Upper lobe of left lung (tissue), 6 donors: ENCODE measurements at regions not wholly inside any gene's neighbourhood (a gene's known extent, or its start where the extent isn't known, plus 50 kb on each side); places are given as distances from the start of the nearest gene placed in this dataset.
"Not testable (repeated sequence)": the region's sequence is repeated elsewhere in the genome, so short reads cannot be mapped to it uniquely, and the experiment has no call there.

Experiments used
- ATAC-seq, 2 donors: fragments of 200-7000 bp; cut with Tn5 transposase; one replicate each; pipeline ENCODE4 v1.9.1; 2022; ENCODE audit warnings: mild to moderate bottlenecking in 2 of 2, moderate library complexity in 2 of 2; ENCODE audit not compliant: low FRiP score in 2 of 2
- DNase-seq, 2 donors: peaks; one replicate each; pipeline ENCODE4 v3.0.0-alpha.2; 2019 to 2020
- H3K27ac ChIP-seq, 4 donors: fragments of 200-600 bp; sonication (generic); one replicate each; pipeline ENCODE4 v1.5.1; 2016 to 2019
- H3K27me3 ChIP-seq, 4 donors: fragments of 200-600 bp; sonication (generic); one replicate each; pipeline ENCODE4 v1.5.1; 2017 to 2019
- H3K36me3 ChIP-seq, 4 donors: fragments of 200-600 bp; sonication (generic); one replicate each; pipeline ENCODE4 v1.5.1; 2016 to 2019
- H3K4me1 ChIP-seq, 4 donors: fragments of 200-600 bp; sonication (generic); one replicate each; pipeline ENCODE4 v1.5.1; 2018 to 2019
- H3K4me3 ChIP-seq, 4 donors: fragments of 200-600 bp; sonication (generic); one replicate each; pipeline ENCODE4 v1.5.1; 2017 to 2019; ENCODE audit warnings: mild to moderate bottlenecking in 2 of 4, moderate library complexity in 1 of 4
- H3K9me3 ChIP-seq, 4 donors: fragments of 200-600 bp; sonication (generic); one replicate each; pipeline ENCODE4 v1.5.1; 2018 to 2019
- EP300 ChIP-seq, 4 donors: sonication (generic); formaldehyde crosslinking; IDR thresholded peaks; one replicate each; pipeline ENCODE4 v1.5.1; 2017; ENCODE audit warnings: antibody characterized with exemption in 4 of 4, control low read depth in 2 of 4
- POLR2A ChIP-seq, 4 donors: fragments of 450-650 bp; IDR thresholded peaks; one replicate each; pipeline ENCODE4 v1.5.1; 2016 to 2017; ENCODE audit warnings: antibody characterized with exemption in 4 of 4, mild to moderate bottlenecking in 2 of 4
- POLR2AphosphoS5 ChIP-seq, 2 donors: sonication (generic); formaldehyde crosslinking; IDR thresholded peaks; one replicate each; pipeline ENCODE4 v1.5.1; 2017; ENCODE audit warnings: antibody characterized with exemption in 2 of 2
- WGBS, 2 donors: methylation state at CpG; one replicate each; pipeline ENCODE4 v1.1.5; 2017 to 2018; 5-methylcytosine and 5-hydroxymethylcytosine counted together
- TF ChIP-seq, protein P1 (sequence below), 6 experiments: fragments of 450-650 bp in 4 of 6; fragments of 200-600 bp in 2 of 6; sonication (generic) in 2 of 6; IDR thresholded peaks; one replicate each; pipeline ENCODE4 v1.5.1; 2016 to 2019; ENCODE audit warnings: antibody characterized with exemption in 6 of 6
- donor health status: DM: no; HTN: no; CAD: no; lungs with moderate emphysema.
- donor health status: DM: no; HTN: yes; CAD: no; lungs with severe emphysema.

DNA sequence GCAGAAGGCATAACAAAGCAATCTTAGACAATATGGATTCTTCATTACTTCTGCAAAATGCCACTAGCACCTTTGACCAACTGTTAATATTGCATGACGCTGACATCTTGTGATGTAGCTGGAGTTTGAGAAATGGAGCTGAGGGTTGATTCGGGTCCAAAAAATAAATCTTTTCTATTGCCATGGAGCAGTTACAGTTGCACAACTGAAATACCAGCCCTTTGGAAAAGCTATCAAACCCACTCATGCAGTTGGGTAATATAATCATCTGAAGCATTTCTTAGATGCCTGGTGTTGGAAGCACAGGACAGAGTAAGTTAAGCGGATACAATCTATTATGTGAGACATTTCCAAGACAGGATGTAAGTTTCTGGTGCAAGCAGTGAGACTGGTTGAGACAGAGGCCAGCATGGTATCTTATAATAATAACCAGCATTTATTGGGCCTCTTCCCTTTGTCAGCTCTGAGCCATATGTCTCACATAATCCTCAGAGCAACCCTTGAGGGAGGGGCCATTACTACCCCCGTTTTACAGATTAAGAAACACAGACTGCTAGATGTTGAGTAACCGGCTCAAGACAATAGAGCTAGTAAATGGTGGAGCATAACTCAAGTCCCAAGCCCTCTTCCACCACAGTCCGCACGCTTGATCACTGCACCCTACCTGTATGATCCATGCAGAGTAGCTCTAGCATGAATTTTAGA, 74.9 kb upstream of the CAPRIN1 start:
- no peak for DNase-seq
- H3K27me3 ChIP-seq: no peaks in the 10 kb centered on the region
- H3K4me3 ChIP-seq: no peak overlapping the region
- no peak overlapping the region for H3K27ac ChIP-seq
- TF ChIP-seq EP300 (IDR thresholded peaks at IDR 0.05): no peak
- TF ChIP-seq, protein P1, sequence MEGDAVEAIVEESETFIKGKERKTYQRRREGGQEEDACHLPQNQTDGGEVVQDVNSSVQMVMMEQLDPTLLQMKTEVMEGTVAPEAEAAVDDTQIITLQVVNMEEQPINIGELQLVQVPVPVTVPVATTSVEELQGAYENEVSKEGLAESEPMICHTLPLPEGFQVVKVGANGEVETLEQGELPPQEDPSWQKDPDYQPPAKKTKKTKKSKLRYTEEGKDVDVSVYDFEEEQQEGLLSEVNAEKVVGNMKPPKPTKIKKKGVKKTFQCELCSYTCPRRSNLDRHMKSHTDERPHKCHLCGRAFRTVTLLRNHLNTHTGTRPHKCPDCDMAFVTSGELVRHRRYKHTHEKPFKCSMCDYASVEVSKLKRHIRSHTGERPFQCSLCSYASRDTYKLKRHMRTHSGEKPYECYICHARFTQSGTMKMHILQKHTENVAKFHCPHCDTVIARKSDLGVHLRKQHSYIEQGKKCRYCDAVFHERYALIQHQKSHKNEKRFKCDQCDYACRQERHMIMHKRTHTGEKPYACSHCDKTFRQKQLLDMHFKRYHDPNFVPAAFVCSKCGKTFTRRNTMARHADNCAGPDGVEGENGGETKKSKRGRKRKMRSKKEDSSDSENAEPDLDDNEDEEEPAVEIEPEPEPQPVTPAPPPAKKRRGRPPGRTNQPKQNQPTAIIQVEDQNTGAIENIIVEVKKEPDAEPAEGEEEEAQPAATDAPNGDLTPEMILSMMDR (IDR thresholded peaks at IDR 0.05): no peak
- no peak for TF ChIP-seq POLR2A (IDR thresholded peaks at IDR 0.05)
- no peak for TF ChIP-seq POLR2AphosphoS5 (IDR thresholded peaks at IDR 0.05)
- H3K36me3 ChIP-seq: no peaks in the 10 kb centered on the region
- no peaks in the 10 kb centered on the region for H3K4me1 ChIP-seq
- no peaks in the 10 kb centered on the region for H3K9me3 ChIP-seq
- peak; percentile 21 to 30 for ATAC-seq
- WGBS, 2 donors: 70 to 79% methylated on average over 7 of the region's 7 CpGs

DNA sequence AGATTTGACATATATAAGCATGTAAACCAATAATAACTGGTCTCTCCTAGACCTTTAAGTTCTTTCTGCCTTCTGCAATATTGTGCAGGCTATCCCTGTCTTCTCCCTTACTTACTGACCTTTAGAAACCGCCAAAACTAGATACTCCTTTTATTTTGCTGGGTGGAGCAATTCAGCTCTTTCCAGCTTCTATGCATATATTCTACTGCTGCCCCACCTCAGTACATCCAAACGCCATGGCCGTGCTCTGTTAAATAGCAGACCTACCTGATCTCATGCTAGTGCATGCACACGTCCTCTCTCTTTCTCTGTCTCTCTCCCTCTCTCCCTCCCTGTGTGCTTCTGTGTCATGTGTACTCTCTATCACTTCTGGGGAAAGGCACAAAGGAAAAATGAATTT, 76.7 kb upstream of the CAPRIN1 start:
- DNase-seq (no peak), ATAC-seq (no peak)
- H3K4me1 ChIP-seq: peaks cover 0 to 6% (median 0%) of the 10 kb centered on the region in 4 donors
- WGBS, 2 donors: 72 to 85% methylated on average over 4 of the region's 4 CpGs
- H3K9me3 ChIP-seq: no peaks in the 10 kb centered on the region
- no peaks in the 10 kb centered on the region for H3K27me3 ChIP-seq
- H3K36me3 ChIP-seq: no peaks in the 10 kb centered on the region
- TF ChIP-seq POLR2AphosphoS5 (IDR thresholded peaks at IDR 0.05) (no peak), EP300 (IDR thresholded peaks at IDR 0.05) (no peak), POLR2A (IDR thresholded peaks at IDR 0.05) (no peak)
- TF ChIP-seq, protein P1 (IDR thresholded peaks at IDR 0.05): no peak
- H3K4me3 ChIP-seq: no peak overlapping the region
- no peak overlapping the region for H3K27ac ChIP-seq

DNA sequence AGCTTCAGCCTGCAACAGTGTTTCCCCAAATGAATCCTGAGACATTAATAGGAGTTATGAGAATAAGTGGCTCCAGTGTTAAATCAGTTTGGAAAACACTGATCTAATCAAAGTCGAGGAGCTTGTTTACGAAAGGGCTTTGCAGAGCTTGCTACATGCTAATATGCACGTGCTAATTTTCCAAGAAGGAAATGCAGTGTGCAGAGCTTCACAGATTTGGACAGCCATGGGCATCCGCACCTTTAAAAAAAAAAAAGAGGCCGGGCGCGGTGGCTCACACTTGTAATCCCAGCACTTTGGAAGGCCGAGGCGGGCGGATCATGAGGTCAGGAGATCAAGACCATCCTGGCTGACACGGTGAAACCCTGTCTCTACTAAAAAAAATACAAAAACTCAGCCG, 79.7 kb upstream of the LMO2 start:
- WGBS, 2 donors: 73% methylated on average over 12 of the region's 12 CpGs
- H3K9me3 ChIP-seq, ATAC-seq, H3K4me3 ChIP-seq, H3K36me3 ChIP-seq, H3K27ac ChIP-seq, DNase-seq, H3K27me3 ChIP-seq, H3K4me1 ChIP-seq: not testable (repeated sequence)

DNA sequence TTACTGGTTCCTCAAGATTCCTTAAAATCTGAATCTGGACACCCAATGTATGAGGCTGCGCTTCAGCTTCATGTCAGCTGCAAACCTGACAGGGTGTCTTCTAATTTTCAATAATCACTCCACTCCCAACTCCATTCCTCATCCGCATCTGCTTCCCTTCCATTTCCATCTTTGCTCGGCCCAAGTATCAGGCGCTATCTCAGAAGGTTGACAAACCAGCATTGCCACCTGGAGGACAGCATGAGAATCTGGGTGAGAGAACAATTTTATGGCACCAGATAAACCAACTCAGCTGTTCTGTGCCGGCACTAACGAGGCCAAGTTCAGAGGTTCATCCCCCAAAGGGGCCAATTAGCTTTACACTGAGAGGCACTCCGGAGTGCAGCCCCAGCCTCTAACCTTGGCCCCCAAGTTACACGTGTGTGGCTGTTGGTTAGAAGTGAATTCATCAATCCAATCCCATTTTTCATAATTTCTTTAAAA, 79.1 kb upstream of the LMO2 start:
- Histone ChIP-seq H3K27me3 (no peaks in the 10 kb centered on the region), H3K4me1 (peaks cover 0 to 6% (median 0%) of the 10 kb centered on the region in 4 donors), H3K27ac (no peak overlapping the region), H3K36me3 (no peaks in the 10 kb centered on the region), H3K9me3 (no peaks in the 10 kb centered on the region), H3K4me3 (no peak overlapping the region)
- peak; percentile 75 to 91 for ATAC-seq
- WGBS, 2 donors: 19 to 23% methylated on average over 7 to 8 of the region's 8 CpGs
- DNase-seq: peak in 1 of 2 donors; percentile 52
- TF ChIP-seq, protein P1 (IDR thresholded peaks at IDR 0.05): peak; percentile 56 to 74 (median 70)
- no peak for TF ChIP-seq EP300 (IDR thresholded peaks at IDR 0.05)

DNA sequence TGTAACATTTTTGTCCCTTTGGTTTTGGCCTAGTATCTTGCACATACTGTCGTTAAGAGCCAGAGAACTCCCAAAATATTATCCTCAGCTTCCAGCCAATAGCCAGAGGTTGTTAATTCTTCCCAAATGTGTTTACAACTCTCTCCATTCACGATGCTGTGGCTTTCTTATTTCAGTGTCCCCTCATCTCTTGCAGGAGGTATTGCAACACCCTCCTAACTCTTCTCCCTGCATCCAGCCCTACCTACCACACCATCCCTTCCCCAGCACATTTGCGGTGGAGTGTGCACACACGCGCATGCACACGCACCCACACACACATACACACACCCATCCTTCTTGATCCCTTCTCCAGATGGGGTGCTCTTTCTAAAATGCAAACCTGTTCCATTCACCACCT, 75.6 kb upstream of the LMO2 start:
- TF ChIP-seq, protein P1 (IDR thresholded peaks at IDR 0.05): no peak
- TF ChIP-seq EP300 (IDR thresholded peaks at IDR 0.05): no peak
- no peak for TF ChIP-seq POLR2A (IDR thresholded peaks at IDR 0.05)
- TF ChIP-seq POLR2AphosphoS5 (IDR thresholded peaks at IDR 0.05): no peak
- H3K9me3 ChIP-seq: no peaks in the 10 kb centered on the region
- H3K4me3 ChIP-seq: no peak overlapping the region
- WGBS, 2 donors: 83 to 87% methylated on average over 6 of the region's 6 CpGs
- no peak overlapping the region for H3K27ac ChIP-seq
- peaks cover 0 to 6% (median 0%) of the 10 kb centered on the region in 4 donors for H3K4me1 ChIP-seq
- no peak for ATAC-seq
- H3K27me3 ChIP-seq: no peaks in the 10 kb centered on the region
- no peak for DNase-seq
- H3K36me3 ChIP-seq: no peaks in the 10 kb centered on the region
